Transverse colon (tissue), 4 donors: ENCODE measurements at regions not wholly inside any gene's neighbourhood (a gene's known extent, or its start where the extent isn't known, plus 50 kb on each side); places are given as distances from the start of the nearest gene placed in this dataset.

ENCODE experiments used
- CTCF ChIP-seq, 5 experiments: fragments of 200-600 bp in 3 of 5; fragments of 450-650 bp in 2 of 5; sonication (generic) in 3 of 5; IDR thresholded peaks; 1 replicate in 2 of 5; 2 replicates in 3 of 5; pipeline ENCODE4 v1.5.1; 2016 to 2017; ENCODE audit warnings: antibody characterized with exemption in 5 of 5, inconsistent platforms in 3 of 5, mild to moderate bottlenecking in 2 of 5, moderate library complexity in 1 of 5
- POLR2A ChIP-seq: fragments of 450-650 bp; IDR thresholded peaks from one replicate; pipeline ENCODE4 v1.6.1; 2016; ENCODE audit warnings: antibody characterized with exemption, mild to moderate bottlenecking, moderate library complexity
- POLR2AphosphoS5 ChIP-seq, 3 donors: sonication (generic); formaldehyde crosslinking; IDR thresholded peaks; one replicate each; pipeline ENCODE4 v1.6.1; 2016; ENCODE audit warnings: antibody characterized with exemption in 3 of 3

- TF ChIP-seq POLR2A, result no peak
- TF ChIP-seq CTCF (IDR thresholded peaks at IDR 0.05), result no peak
- TF ChIP-seq POLR2AphosphoS5 (IDR thresholded peaks at IDR 0.05), result no peak
Measured at GRCh38 chr20:5675103-5676091, 64.6 kb upstream of the GPCPD1 start.
